T-helper 2 cell treated with Interferon-gamma antibody and Interleukin-4, amounts not matched to agents 5 μg/mL and 100 μg/mL, for 36 hours (primary cell): ENCODE measurements at regions not wholly inside any gene's neighbourhood (a gene's known extent, or its start where the extent isn't known, plus 50 kb on each side); places are given as distances from the start of the nearest gene placed in this dataset.
"Not testable (repeated sequence)": the region's sequence is repeated elsewhere in the genome, so short reads cannot be mapped to it uniquely, and the experiment has no call there.

Experiments
- DNase-seq: peaks from one replicate; pipeline ENCODE4 v3.0.0; 2021; ENCODE audit warnings: low spot score
- H3K27ac Mint-ChIP-seq: one replicate; pipeline ENCODE4 v1.8.0; 2021; ENCODE audit warnings: mild to moderate bottlenecking, mixed read lengths
- H3K27me3 Mint-ChIP-seq: one replicate; pipeline ENCODE4 v1.8.0; 2021; ENCODE audit warnings: low read depth, mixed read lengths
- H3K36me3 Mint-ChIP-seq: one replicate; pipeline ENCODE4 v1.8.0; 2021; ENCODE audit warnings: low read depth, mixed read lengths
- H3K4me1 Mint-ChIP-seq: one replicate; pipeline ENCODE4 v1.8.0; 2021; ENCODE audit warnings: low read depth, mixed read lengths
- H3K4me3 Mint-ChIP-seq: one replicate; pipeline ENCODE4 v1.8.0; 2022; ENCODE audit warnings: mild to moderate bottlenecking, moderate library complexity, mixed read lengths
- H3K9me3 Mint-ChIP-seq: one replicate; pipeline ENCODE4 v1.8.0; 2021; ENCODE audit warnings: mixed read lengths

- Mint-ChIP-seq H3K4me1 (peaks cover 7% of the 10 kb centered on the region), H3K27ac (no peak overlapping the region), H3K9me3 (peaks cover 18% of the 10 kb centered on the region), H3K4me3 (no peak overlapping the region), H3K27me3 (peaks cover 2% of the 10 kb centered on the region), H3K36me3 (no peaks in the 10 kb centered on the region)
- DNase-seq: no peak
Observed at GRCh38 chr10:90227786-90228185, 526.4 kb downstream of the KIF20B start.

GRCh38 chr10:90229486-90229885 lies 528.1 kb downstream of the KIF20B start:
- no peak overlapping the region for H3K4me3 Mint-ChIP-seq
- no peak for DNase-seq
- H3K4me1 Mint-ChIP-seq: peaks cover 7% of the 10 kb centered on the region
- H3K9me3 Mint-ChIP-seq: peaks cover 18% of the 10 kb centered on the region
- no peak overlapping the region for H3K27ac Mint-ChIP-seq
- H3K27me3 Mint-ChIP-seq: no peaks in the 10 kb centered on the region
- no peaks in the 10 kb centered on the region for H3K36me3 Mint-ChIP-seq

GRCh38 chr10:90233805-90234204 lies 532.4 kb downstream of the KIF20B start:
- peaks cover 14% of the 10 kb centered on the region for H3K9me3 Mint-ChIP-seq
- not testable (repeated sequence) for H3K36me3 Mint-ChIP-seq, H3K4me3 Mint-ChIP-seq, DNase-seq, H3K4me1 Mint-ChIP-seq, H3K27ac Mint-ChIP-seq, H3K27me3 Mint-ChIP-seq

- Mint-ChIP-seq H3K4me1 (no peaks in the 10 kb centered on the region), H3K4me3 (no peak overlapping the region), H3K36me3 (no peaks in the 10 kb centered on the region), H3K27ac (no peak overlapping the region), H3K9me3 (peaks cover 3% of the 10 kb centered on the region), H3K27me3 (no peaks in the 10 kb centered on the region)
- no peak for DNase-seq
Observed at GRCh38 chr10:90245623-90246022, 544.2 kb downstream of the KIF20B start.

GRCh38 chr10:90250784-90251183 lies 549.4 kb downstream of the KIF20B start:
- H3K4me3 Mint-ChIP-seq, H3K36me3 Mint-ChIP-seq, H3K9me3 Mint-ChIP-seq, H3K27ac Mint-ChIP-seq, H3K27me3 Mint-ChIP-seq, DNase-seq, H3K4me1 Mint-ChIP-seq: not testable (repeated sequence)

- Mint-ChIP-seq H3K27me3 (no peaks in the 10 kb centered on the region), H3K4me3 (no peak overlapping the region), H3K4me1 (no peaks in the 10 kb centered on the region)
Observed at GRCh38 chr10:90269699-90270098, 568.3 kb downstream of the KIF20B start.

GRCh38 chr10:90274721-90275468 lies 573.5 kb downstream of the KIF20B start:
- no peak for DNase-seq
- no peak overlapping the region for H3K27ac Mint-ChIP-seq
- no peaks in the 10 kb centered on the region for H3K9me3 Mint-ChIP-seq
- H3K36me3 Mint-ChIP-seq: no peaks in the 10 kb centered on the region
- no peaks in the 10 kb centered on the region for H3K27me3 Mint-ChIP-seq
- no peak overlapping the region for H3K4me3 Mint-ChIP-seq
- H3K4me1 Mint-ChIP-seq: no peaks in the 10 kb centered on the region

More at GRCh38 chr10:90269699-90270098, 568.3 kb downstream of the KIF20B start:
- Mint-ChIP-seq H3K9me3 (no peaks in the 10 kb centered on the region), H3K27ac (no peak overlapping the region), H3K36me3 (no peaks in the 10 kb centered on the region)
- no peak for DNase-seq

- H3K36me3 Mint-ChIP-seq: no peaks in the 10 kb centered on the region
- DNase-seq: no peak
- no peak overlapping the region for H3K4me3 Mint-ChIP-seq
- H3K4me1 Mint-ChIP-seq: no peaks in the 10 kb centered on the region
- H3K9me3 Mint-ChIP-seq: no peaks in the 10 kb centered on the region
- H3K27ac Mint-ChIP-seq: no peak overlapping the region
- no peaks in the 10 kb centered on the region for H3K27me3 Mint-ChIP-seq
Observed at GRCh38 chr10:90276894-90277475, 575.6 kb downstream of the KIF20B start.

GRCh38 chr10:90286406-90286805 lies 571.4 kb downstream of the HTR7 start:
- Mint-ChIP-seq H3K9me3 (no peaks in the 10 kb centered on the region), H3K36me3 (no peaks in the 10 kb centered on the region), H3K27ac (no peak overlapping the region), H3K4me1 (no peaks in the 10 kb centered on the region), H3K27me3 (no peaks in the 10 kb centered on the region), H3K4me3 (no peak overlapping the region)
- DNase-seq: no peak

- Mint-ChIP-seq H3K4me1 (no peaks in the 10 kb centered on the region), H3K27ac (no peak overlapping the region), H3K9me3 (no peaks in the 10 kb centered on the region), H3K36me3 (no peaks in the 10 kb centered on the region), H3K27me3 (no peaks in the 10 kb centered on the region), H3K4me3 (no peak overlapping the region)
- DNase-seq: no peak
Observed at GRCh38 chr10:90286941-90287340, 570.9 kb downstream of the HTR7 start.

- no peaks in the 10 kb centered on the region for H3K36me3 Mint-ChIP-seq
- no peaks in the 10 kb centered on the region for H3K4me1 Mint-ChIP-seq
- no peak overlapping the region for H3K27ac Mint-ChIP-seq
- H3K9me3 Mint-ChIP-seq: no peaks in the 10 kb centered on the region
- DNase-seq: no peak
- no peaks in the 10 kb centered on the region for H3K27me3 Mint-ChIP-seq
- H3K4me3 Mint-ChIP-seq: no peak overlapping the region
Observed at GRCh38 chr10:90288391-90288933, 569.4 kb downstream of the HTR7 start.

- H3K36me3 Mint-ChIP-seq: no peaks in the 10 kb centered on the region
- H3K4me1 Mint-ChIP-seq: no peaks in the 10 kb centered on the region
- H3K9me3 Mint-ChIP-seq: no peaks in the 10 kb centered on the region
- DNase-seq: no peak
- H3K4me3 Mint-ChIP-seq: no peak overlapping the region
- H3K27me3 Mint-ChIP-seq: no peaks in the 10 kb centered on the region
- no peak overlapping the region for H3K27ac Mint-ChIP-seq
Observed at GRCh38 chr10:90289037-90289436, 568.8 kb downstream of the HTR7 start.

GRCh38 chr10:90293616-90294015 lies 564.2 kb downstream of the HTR7 start:
- Mint-ChIP-seq H3K36me3 (no peaks in the 10 kb centered on the region), H3K27ac (no peak overlapping the region), H3K4me1 (no peaks in the 10 kb centered on the region), H3K9me3 (no peaks in the 10 kb centered on the region), H3K27me3 (no peaks in the 10 kb centered on the region), H3K4me3 (no peak overlapping the region)
- no peak for DNase-seq

- H3K4me1 Mint-ChIP-seq, DNase-seq, H3K4me3 Mint-ChIP-seq, H3K27ac Mint-ChIP-seq, H3K36me3 Mint-ChIP-seq, H3K27me3 Mint-ChIP-seq, H3K9me3 Mint-ChIP-seq: not testable (repeated sequence)
Observed at GRCh38 chr10:90294821-90295540, 562.9 kb downstream of the HTR7 start.
